ENCODE measurements at regions not wholly inside any gene's neighbourhood (a gene's known extent, or its start where the extent isn't known, plus 50 kb on each side); places are given as distances from the start of the nearest gene placed in this dataset.
"Not testable (repeated sequence)": the region's sequence is repeated elsewhere in the genome, so short reads cannot be mapped to it uniquely, and the experiment has no call there.

- Histone ChIP-seq H3K27ac (no peak overlapping the region), H3K27me3 (ENCODE audit: insufficient read depth in 3 of 3, low read length in 2 of 3) (no peaks in the 10 kb centered on the region), H3K36me3 (ENCODE audit: insufficient read depth in 1 of 2, low read depth in 1 of 2) (no peaks in the 10 kb centered on the region), H3K4me3 (no peak overlapping the region), H3K4me1 (no peaks in the 10 kb centered on the region), H3K9me3 (no peaks in the 10 kb centered on the region)
- ATAC-seq (no peak), DNase-seq (no peak)
- 93 to 96% (median 95%) methylated on average over 31 of the region's 31 CpGs for WGBS, 3 donors
- intact Hi-C loops (cut with DNase I), result no loop called here
- no peak for TF ChIP-seq CTCF (IDR thresholded peaks at IDR 0.05)
These were observed 53.7 kb upstream of the METRNL start for GRCh38 chr17:83025636-83026280.

DNA sequence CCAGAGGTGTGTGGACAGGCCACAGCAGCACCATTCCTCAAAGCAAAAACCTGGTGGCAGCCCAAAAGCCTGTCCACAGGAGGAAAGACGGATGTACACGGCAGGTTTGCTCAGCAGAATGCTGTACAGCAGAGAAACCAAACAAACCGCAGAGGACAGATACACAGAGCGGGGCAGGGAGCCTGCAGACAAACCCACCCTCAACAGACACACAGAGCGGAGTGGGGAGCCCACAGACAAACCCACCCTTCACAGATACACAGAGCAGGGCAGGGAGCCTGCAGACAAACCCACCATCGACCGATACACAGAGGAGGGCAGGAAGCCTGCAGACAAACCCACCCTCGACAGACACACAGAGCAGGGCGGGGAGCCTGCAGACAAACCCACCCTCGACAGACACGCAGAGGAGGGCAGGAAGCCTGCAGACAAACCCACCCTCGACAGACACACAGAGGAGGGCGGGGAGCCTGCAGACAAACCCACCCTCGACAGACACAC is 53.0 kb upstream of the METRNL start:
- Histone ChIP-seq H3K4me3 (no peak overlapping the region), H3K27ac (no peak overlapping the region), H3K36me3 (ENCODE audit: insufficient read depth in 1 of 2, low read depth in 1 of 2) (no peaks in the 10 kb centered on the region), H3K27me3 (ENCODE audit: insufficient read depth in 3 of 3, low read length in 2 of 3) (no peaks in the 10 kb centered on the region), H3K4me1 (no peaks in the 10 kb centered on the region), H3K9me3 (no peaks in the 10 kb centered on the region)
- 73 to 80% (median 76%) methylated on average over 14 of the region's 14 CpGs for WGBS, 3 donors
- TF ChIP-seq CTCF (IDR thresholded peaks at IDR 0.05), result no peak
- DNase-seq (no peak), ATAC-seq (no peak)
- intact Hi-C loops (cut with DNase I), result no loop called here

GRCh38 chr17:83026921-83027320 is 52.5 kb upstream of the METRNL start:
- H3K4me1 ChIP-seq; H3K9me3 ChIP-seq; intact Hi-C loops (cut with DNase I); DNase-seq; H3K27ac ChIP-seq; ATAC-seq; H3K27me3 ChIP-seq (ENCODE audit: insufficient read depth in 3 of 3, low read length in 2 of 3); H3K36me3 ChIP-seq (ENCODE audit: insufficient read depth in 1 of 2, low read depth in 1 of 2); H3K4me3 ChIP-seq: not testable (repeated sequence)
- WGBS, 3 donors, result 74 to 81% (median 75%) methylated on average over 11 of the region's 11 CpGs

DNA sequence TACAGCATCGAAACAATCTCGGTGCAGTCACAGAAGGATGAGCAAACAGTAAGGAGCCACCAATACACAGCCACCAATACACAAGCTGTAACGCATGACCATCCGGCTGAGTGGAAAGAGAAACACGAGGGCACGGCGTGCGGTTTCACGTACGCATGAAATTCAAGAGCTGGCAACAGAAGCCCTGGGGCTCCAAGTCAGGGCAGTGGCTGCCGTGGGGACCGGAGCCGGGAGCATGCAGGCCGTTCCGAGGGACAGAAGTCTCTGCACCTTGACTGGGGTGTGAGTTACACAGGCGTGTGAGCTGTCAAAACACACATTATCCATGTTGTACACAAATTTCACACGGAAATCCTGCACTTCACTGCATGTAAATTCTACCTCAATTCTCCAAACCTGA is 50.6 kb upstream of the METRNL start:
- ATAC-seq (no peak), DNase-seq (no peak)
- Histone ChIP-seq H3K36me3 (ENCODE audit: insufficient read depth in 1 of 2, low read depth in 1 of 2) (peaks cover 0 to 5% of the 10 kb centered on the region in 2 donors), H3K27ac (no peak overlapping the region), H3K4me1 (no peaks in the 10 kb centered on the region), H3K4me3 (no peak overlapping the region), H3K9me3 (no peaks in the 10 kb centered on the region), H3K27me3 (ENCODE audit: insufficient read depth in 3 of 3, low read length in 2 of 3) (no peaks in the 10 kb centered on the region)
- TF ChIP-seq CTCF (IDR thresholded peaks at IDR 0.05), result no peak
- 90 to 93% (median 90%) methylated on average over 17 of the region's 17 CpGs for WGBS, 3 donors
- intact Hi-C loops (cut with DNase I), result no loop called here

DNA sequence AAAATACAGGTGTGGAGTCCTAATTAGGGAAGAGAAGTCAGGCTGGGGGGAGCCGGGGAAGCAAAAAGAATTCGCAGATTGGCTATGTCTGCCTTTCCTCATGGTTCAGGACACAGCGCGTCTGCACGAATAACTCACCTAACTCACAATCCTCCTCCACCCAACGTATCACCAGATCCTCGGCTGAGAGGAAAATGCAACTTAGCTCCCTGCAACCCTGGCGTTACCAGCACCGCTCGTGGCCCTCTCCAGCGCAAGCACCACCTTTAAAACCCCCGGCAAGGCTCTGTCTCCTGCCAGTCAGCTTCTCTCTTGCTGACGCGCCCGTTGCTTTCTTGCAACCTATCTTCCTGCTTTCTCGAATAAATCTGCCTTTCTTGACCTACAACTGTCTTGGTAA is 49.8 kb upstream of the METRNL start:
- TF ChIP-seq CTCF (IDR thresholded peaks at IDR 0.05), result no peak
- Histone ChIP-seq H3K27me3 (ENCODE audit: insufficient read depth in 3 of 3, low read length in 2 of 3) (no peaks in the 10 kb centered on the region), H3K36me3 (ENCODE audit: insufficient read depth in 1 of 2, low read depth in 1 of 2) (peaks cover 0 to 8% of the 10 kb centered on the region in 2 donors), H3K4me3 (no peak overlapping the region), H3K9me3 (no peaks in the 10 kb centered on the region), H3K27ac (no peak overlapping the region), H3K4me1 (no peaks in the 10 kb centered on the region)
- no peak for DNase-seq
- WGBS, 3 donors, result 88 to 91% (median 91%) methylated on average over 16 of the region's 16 CpGs
- intact Hi-C loops (cut with DNase I), result no loop called here
- no peak for ATAC-seq
